ENCODE measurements at regions not wholly inside any gene's neighbourhood (a gene's known extent, or its start where the extent isn't known, plus 50 kb on each side); places are given as distances from the start of the nearest gene placed in this dataset.

- CTCF ChIA-PET, result no interaction called here
- no peak overlapping the region for H3K4me2 ChIP-seq (replicated peaks; ENCODE audit: low read depth, low read length, poor library complexity, severe bottlenecking)
- DNase-seq (no peak), ATAC-seq (ENCODE audit: low read depth) (no peak)
- no peaks in the 10 kb centered on the region for H3K9me3 ChIP-seq (ENCODE audit: control extremely low read depth in 1 of 3, control insufficient read depth in 2 of 3, insufficient read depth in 1 of 3, low read length in 2 of 3)
- H3K27ac Mint-ChIP-seq, result no peak overlapping the region
- no peak overlapping the region for H3K27ac ChIP-seq (ENCODE audit: low read length in 2 of 2)
- WGBS (ENCODE audit: insufficient coverage), result 100% methylated on average over 1 of the region's 1 CpG
- no peaks in the 10 kb centered on the region for H3K36me3 ChIP-seq (replicated peaks in 1 of 2; ENCODE audit: control extremely low read depth in 1 of 2, control insufficient read depth in 1 of 2, extremely low read depth in 1 of 2, insufficient read depth in 2 of 2, low read length in 1 of 2)
- H3K27me3 Mint-ChIP-seq, result no peaks in the 10 kb centered on the region
- H3K9ac ChIP-seq (ENCODE audit: low read length), result no peak overlapping the region
- H2AFZ ChIP-seq (ENCODE audit: insufficient read depth, low read depth, low read length, poor library complexity, severe bottlenecking), result no peak overlapping the region
- no peaks in the 10 kb centered on the region for H4K20me1 ChIP-seq (ENCODE audit: control insufficient read depth, insufficient read depth, low read length, poor library complexity, severe bottlenecking)
- no peak overlapping the region for H3K4me3 ChIP-seq (ENCODE audit: control extremely low read depth in 1 of 5, extremely low read depth in 1 of 5, insufficient read depth in 1 of 5, low read depth in 2 of 5, low read length in 4 of 5)
- H3K79me2 ChIP-seq (ENCODE audit: control insufficient read depth, insufficient read depth, low read length), result no peaks in the 10 kb centered on the region
- H3K4me3 Mint-ChIP-seq, result no peak overlapping the region
- TF ChIP-seq EZH2 (IDR thresholded peaks at IDR 0.05; ENCODE audit: borderline replicate concordance, insufficient read depth, low read depth, low read length, poor library complexity, severe bottlenecking), result no peak
- TF ChIP-seq CTCF (IDR thresholded peaks at IDR 0.05), result no peak
- H3K4me1 Mint-ChIP-seq, result no peaks in the 10 kb centered on the region
- H3K4me1 ChIP-seq (ENCODE audit: control insufficient read depth in 2 of 2, insufficient read depth in 2 of 2, low read length in 2 of 2), result no peaks in the 10 kb centered on the region
- POLR2A ChIA-PET, result no interaction called here
- H3K27me3 ChIP-seq (replicated peaks in 1 of 4; ENCODE audit: control extremely low read depth in 1 of 4, control insufficient read depth in 3 of 4, insufficient read depth in 4 of 4, low read length in 3 of 4), result no peaks in the 10 kb centered on the region
- intact Hi-C loops (cut with micrococcal nuclease), result no loop called here
- no peaks in the 10 kb centered on the region for H3K9me3 Mint-ChIP-seq (ENCODE audit: insufficient read depth)
Measured at GRCh38 chr12:125892276-125892675, 827.0 kb downstream of the AACS start.

GRCh38 chr12:125902991-125903390 lies 837.8 kb downstream of the AACS start:
- no peak overlapping the region for H3K27ac Mint-ChIP-seq
- Histone ChIP-seq H3K79me2 (ENCODE audit: control insufficient read depth, insufficient read depth, low read length) (no peaks in the 10 kb centered on the region), H3K36me3 (replicated peaks in 1 of 2; ENCODE audit: control extremely low read depth in 1 of 2, control insufficient read depth in 1 of 2, extremely low read depth in 1 of 2, insufficient read depth in 2 of 2, low read length in 1 of 2) (no peaks in the 10 kb centered on the region), H3K4me2 (replicated peaks; ENCODE audit: low read depth, low read length, poor library complexity, severe bottlenecking) (no peak overlapping the region), H4K20me1 (ENCODE audit: control insufficient read depth, insufficient read depth, low read length, poor library complexity, severe bottlenecking) (no peaks in the 10 kb centered on the region), H3K9me3 (ENCODE audit: control extremely low read depth in 1 of 3, control insufficient read depth in 2 of 3, insufficient read depth in 1 of 3, low read length in 2 of 3) (peaks cover 0 to 3% (median 0%) of the 10 kb centered on the region in 3 donors), H3K27ac (ENCODE audit: low read length in 2 of 2) (no peak overlapping the region), H3K27me3 (replicated peaks in 1 of 4; ENCODE audit: control extremely low read depth in 1 of 4, control insufficient read depth in 3 of 4, insufficient read depth in 4 of 4, low read length in 3 of 4) (no peaks in the 10 kb centered on the region), H2AFZ (ENCODE audit: insufficient read depth, low read depth, low read length, poor library complexity, severe bottlenecking) (no peak overlapping the region), H3K4me1 (ENCODE audit: control insufficient read depth in 2 of 2, insufficient read depth in 2 of 2, low read length in 2 of 2) (no peaks in the 10 kb centered on the region), H3K4me3 (ENCODE audit: control extremely low read depth in 1 of 5, extremely low read depth in 1 of 5, insufficient read depth in 1 of 5, low read depth in 2 of 5, low read length in 4 of 5) (no peak overlapping the region), H3K9ac (ENCODE audit: low read length) (no peak overlapping the region)
- intact Hi-C loops (cut with micrococcal nuclease), result no loop called here
- DNase-seq (no peak), ATAC-seq (ENCODE audit: low read depth) (no peak)
- CTCF ChIA-PET, result no interaction called here
- POLR2A ChIA-PET, result no interaction called here
- H3K4me1 Mint-ChIP-seq, result no peaks in the 10 kb centered on the region
- no peak overlapping the region for H3K4me3 Mint-ChIP-seq
- peaks cover 3% of the 10 kb centered on the region for H3K9me3 Mint-ChIP-seq (ENCODE audit: insufficient read depth)
- TF ChIP-seq EZH2 (IDR thresholded peaks at IDR 0.05; ENCODE audit: borderline replicate concordance, insufficient read depth, low read depth, low read length, poor library complexity, severe bottlenecking) (no peak), CTCF (IDR thresholded peaks at IDR 0.05) (no peak)
- no CpG with 5 or more reads among the region's 2 CpGs for WGBS (ENCODE audit: insufficient coverage)
- H3K27me3 Mint-ChIP-seq, result no peaks in the 10 kb centered on the region

Measured in B cell (primary cell).